Activated naive CD4-positive, alpha-beta T cell treated with anti-CD3 and anti-CD28 coated beads, Interleukin-2, amount 10 ng/mL, durations not matched to agents 7 days and 5 days (primary cell): ENCODE measurements at regions not wholly inside any gene's neighbourhood (a gene's known extent, or its start where the extent isn't known, plus 50 kb on each side); places are given as distances from the start of the nearest gene placed in this dataset.
"Not testable (repeated sequence)": the region's sequence is repeated elsewhere in the genome, so short reads cannot be mapped to it uniquely, and the experiment has no call there.

ENCODE experiments used
- CTCF ChIA-PET: fragments of 350-600 bp; sonication (Branson Sonifier 250); formaldehyde crosslinking; loops from one replicate; lab custom pipeline; 2021; ENCODE audit warnings: antibody characterized with exemption; lab: Charles Lee
- DNase-seq: peaks from one replicate; pipeline ENCODE4 v3.0.0-alpha.2; 2020
- H3K27ac Mint-ChIP-seq: one replicate; pipeline ENCODE4 v1.8.0; 2021; ENCODE audit warnings: mild to moderate bottlenecking, moderate library complexity, mixed read lengths
- H3K27me3 Mint-ChIP-seq: one replicate; pipeline ENCODE4 v1.8.0; 2021; ENCODE audit warnings: mild to moderate bottlenecking, mixed read lengths
- H3K36me3 Mint-ChIP-seq: one replicate; pipeline ENCODE4 v1.8.0; 2021; ENCODE audit warnings: mixed read lengths
- H3K4me1 Mint-ChIP-seq: one replicate; pipeline ENCODE4 v1.8.0; 2021; ENCODE audit warnings: mixed read lengths
- H3K4me3 Mint-ChIP-seq: one replicate; pipeline ENCODE4 v1.8.0; 2021; ENCODE audit warnings: mild to moderate bottlenecking, moderate library complexity, mixed read lengths
- H3K9me3 Mint-ChIP-seq: one replicate; pipeline ENCODE4 v1.8.0; 2021; ENCODE audit warnings: mixed read lengths

- Mint-ChIP-seq H3K27me3 (peaks cover 37% of the 10 kb centered on the region), H3K27ac (no peak overlapping the region), H3K4me1 (no peaks in the 10 kb centered on the region), H3K9me3 (no peaks in the 10 kb centered on the region), H3K4me3 (no peak overlapping the region), H3K36me3 (no peaks in the 10 kb centered on the region)
- DNase-seq: no peak
- CTCF ChIA-PET: interaction anchor here (0.8 kb wide), 1 partner anchor 29 kb away, joined by 3 read pairs; no protein-coding TSS in a partner anchor
Observed at GRCh38 chr12:65728848-65729793, 95.2 kb upstream of the HMGA2 start.

DNA sequence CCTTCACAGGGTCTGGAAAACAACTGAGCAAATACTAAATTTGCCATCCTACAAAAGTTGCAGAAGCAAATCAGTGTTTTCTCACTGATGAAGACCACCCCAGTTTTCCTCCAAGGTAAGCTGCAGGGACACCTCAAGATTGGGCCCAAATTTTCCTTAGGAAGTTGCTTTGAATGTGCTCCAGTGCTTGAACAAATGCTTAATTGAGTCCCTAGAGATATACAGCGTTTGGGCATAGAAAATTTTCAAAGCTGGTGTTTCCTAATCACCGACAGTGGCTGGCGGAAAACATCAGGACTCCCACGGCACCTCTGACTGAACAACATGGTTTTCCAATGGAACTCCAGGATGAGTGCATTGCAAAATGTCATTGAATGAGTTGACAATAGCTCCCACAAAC, 92.5 kb upstream of the HMGA2 start:
- DNase-seq: no peak
- no peak overlapping the region for H3K27ac Mint-ChIP-seq
- no peaks in the 10 kb centered on the region for H3K36me3 Mint-ChIP-seq
- H3K4me3 Mint-ChIP-seq: no peak overlapping the region
- peaks cover 33% of the 10 kb centered on the region for H3K27me3 Mint-ChIP-seq
- H3K9me3 Mint-ChIP-seq: no peaks in the 10 kb centered on the region
- CTCF ChIA-PET: no interaction called here
- no peaks in the 10 kb centered on the region for H3K4me1 Mint-ChIP-seq

DNA sequence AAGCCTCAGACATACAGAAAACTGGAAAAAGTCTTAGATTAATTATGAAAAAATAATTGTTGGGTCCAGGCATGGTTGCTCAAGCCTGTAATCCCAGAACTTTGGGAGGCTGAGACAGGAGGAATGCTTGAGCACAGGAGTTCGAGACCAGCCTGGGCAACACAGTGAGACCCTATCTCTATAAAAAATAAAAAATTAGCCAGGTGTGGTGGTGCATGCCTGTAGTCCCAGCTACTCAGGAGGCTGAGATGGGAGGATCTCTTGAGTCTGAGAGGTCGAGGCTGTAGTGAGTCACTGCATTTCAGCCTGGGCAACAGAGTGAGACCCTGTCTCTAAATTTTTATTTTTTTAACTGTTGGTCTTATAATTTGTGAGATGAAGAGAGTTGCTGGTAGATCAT, 90.6 kb upstream of the HMGA2 start:
- H3K36me3 Mint-ChIP-seq, H3K9me3 Mint-ChIP-seq, H3K27ac Mint-ChIP-seq, H3K4me3 Mint-ChIP-seq, H3K4me1 Mint-ChIP-seq, DNase-seq: not testable (repeated sequence)
- CTCF ChIA-PET: interaction anchor here (1.2 kb wide), 1 partner anchor 10 kb away, joined by 3 read pairs; no protein-coding TSS in a partner anchor
- peaks cover 30% of the 10 kb centered on the region for H3K27me3 Mint-ChIP-seq

GRCh38 chr12:65734226-65734625, 90.1 kb upstream of the HMGA2 start:
- Mint-ChIP-seq H3K27ac (no peak overlapping the region), H3K27me3 (peaks cover 24% of the 10 kb centered on the region), H3K36me3 (no peaks in the 10 kb centered on the region), H3K4me3 (no peak overlapping the region), H3K9me3 (peaks cover 2% of the 10 kb centered on the region), H3K4me1 (no peaks in the 10 kb centered on the region)
- CTCF ChIA-PET: interaction anchor here (1.2 kb wide), 1 partner anchor 9 kb away, joined by 3 read pairs; no protein-coding TSS in a partner anchor
- no peak for DNase-seq

GRCh38 chr12:65739606-65740005, 84.7 kb upstream of the HMGA2 start:
- Mint-ChIP-seq H3K27ac (no peak overlapping the region), H3K27me3 (peaks cover 35% of the 10 kb centered on the region), H3K4me1 (peaks cover 16% of the 10 kb centered on the region), H3K4me3 (no peak overlapping the region), H3K9me3 (peaks cover 2% of the 10 kb centered on the region), H3K36me3 (no peaks in the 10 kb centered on the region)
- CTCF ChIA-PET: no interaction called here
- no peak for DNase-seq

DNA sequence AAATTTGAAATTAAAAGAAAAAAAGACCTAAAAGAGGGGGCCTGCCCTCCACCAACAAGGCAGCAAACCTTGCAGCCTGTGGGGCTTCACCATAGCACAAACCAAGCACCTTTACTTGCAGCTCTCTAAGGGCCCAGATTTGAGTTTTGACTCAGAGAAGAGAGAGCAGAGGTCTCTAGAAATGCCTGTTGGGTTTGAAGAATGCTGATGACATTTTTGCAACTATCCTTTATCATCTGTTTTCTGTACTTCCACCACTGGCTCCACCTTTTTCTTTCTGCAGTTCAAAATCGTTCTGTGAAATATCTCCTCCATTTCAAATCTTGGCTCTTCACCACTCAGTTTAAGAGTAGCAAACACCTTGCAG, 83.8 kb upstream of the HMGA2 start:
- Mint-ChIP-seq H3K36me3 (no peaks in the 10 kb centered on the region), H3K27ac (peak overlapping the region; percentile 55), H3K4me1 (peaks cover 16% of the 10 kb centered on the region), H3K4me3 (peak overlapping the region; percentile 64), H3K9me3 (peaks cover 2% of the 10 kb centered on the region), H3K27me3 (peaks cover 35% of the 10 kb centered on the region)
- CTCF ChIA-PET: no interaction called here
- no peak for DNase-seq

GRCh38 chr12:65740873-65741600, 83.2 kb upstream of the HMGA2 start:
- peak overlapping the region; percentile 64 for H3K4me3 Mint-ChIP-seq
- peak overlapping the region; percentile 55 for H3K27ac Mint-ChIP-seq
- DNase-seq: peak; percentile 68
- CTCF ChIA-PET: no interaction called here
- H3K9me3 Mint-ChIP-seq: peaks cover 2% of the 10 kb centered on the region
- H3K27me3 Mint-ChIP-seq: peaks cover 35% of the 10 kb centered on the region
- peaks cover 16% of the 10 kb centered on the region for H3K4me1 Mint-ChIP-seq
- H3K36me3 Mint-ChIP-seq: no peaks in the 10 kb centered on the region

GRCh38 chr12:65741656-65742017, 82.6 kb upstream of the HMGA2 start:
- Mint-ChIP-seq H3K9me3 (peaks cover 2% of the 10 kb centered on the region), H3K4me3 (peak overlapping the region; percentile 71), H3K4me1 (peaks cover 16% of the 10 kb centered on the region), H3K27ac (peak overlapping the region; percentile 19), H3K36me3 (no peaks in the 10 kb centered on the region), H3K27me3 (peaks cover 35% of the 10 kb centered on the region)
- peak; percentile 23 for DNase-seq
- CTCF ChIA-PET: no interaction called here

- no peak overlapping the region for H3K27ac Mint-ChIP-seq
- H3K9me3 Mint-ChIP-seq: peaks cover 2% of the 10 kb centered on the region
- CTCF ChIA-PET: no interaction called here
- H3K36me3 Mint-ChIP-seq: no peaks in the 10 kb centered on the region
- DNase-seq: no peak
- H3K27me3 Mint-ChIP-seq: peaks cover 35% of the 10 kb centered on the region
- H3K4me1 Mint-ChIP-seq: peaks cover 16% of the 10 kb centered on the region
- peak overlapping the region; percentile 71 for H3K4me3 Mint-ChIP-seq
Observed at GRCh38 chr12:65742018-65743010, 82.0 kb upstream of the HMGA2 start.

DNA sequence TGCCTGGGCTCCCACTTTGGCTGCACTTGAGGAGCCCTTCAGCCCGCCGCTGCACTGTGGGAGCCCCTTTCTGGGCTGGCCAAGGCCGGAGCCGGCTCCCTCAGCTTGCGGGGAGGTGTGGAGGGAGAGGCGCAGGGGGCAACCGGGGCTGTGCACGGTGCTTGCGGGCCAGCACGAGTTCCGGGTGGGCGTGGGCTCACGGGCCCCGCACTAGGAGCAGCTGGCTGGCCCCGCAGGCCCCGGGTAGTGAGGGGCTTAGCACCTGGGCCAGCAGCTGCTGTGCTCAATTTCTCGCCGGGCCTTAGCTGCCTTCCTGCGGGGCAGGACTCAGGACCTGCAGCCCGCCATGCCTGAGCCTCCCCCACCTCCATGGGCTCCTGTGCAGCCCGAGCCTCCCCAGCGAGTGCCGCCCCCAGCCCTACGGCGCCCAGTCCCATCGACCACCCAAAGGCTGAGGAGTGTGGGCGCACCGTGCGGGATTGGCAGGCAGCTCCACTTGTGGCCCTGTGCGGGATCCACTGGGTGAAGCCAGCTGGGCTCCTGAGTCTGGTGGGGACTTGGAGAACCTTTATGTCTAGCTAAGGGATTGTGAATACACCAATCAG, 79.9 kb upstream of the HMGA2 start:
- H3K36me3 Mint-ChIP-seq, H3K4me3 Mint-ChIP-seq, H3K9me3 Mint-ChIP-seq, DNase-seq, H3K27ac Mint-ChIP-seq, CTCF ChIA-PET: not testable (repeated sequence)
- Mint-ChIP-seq H3K4me1 (peaks cover 16% of the 10 kb centered on the region), H3K27me3 (peaks cover 31% of the 10 kb centered on the region)

DNA sequence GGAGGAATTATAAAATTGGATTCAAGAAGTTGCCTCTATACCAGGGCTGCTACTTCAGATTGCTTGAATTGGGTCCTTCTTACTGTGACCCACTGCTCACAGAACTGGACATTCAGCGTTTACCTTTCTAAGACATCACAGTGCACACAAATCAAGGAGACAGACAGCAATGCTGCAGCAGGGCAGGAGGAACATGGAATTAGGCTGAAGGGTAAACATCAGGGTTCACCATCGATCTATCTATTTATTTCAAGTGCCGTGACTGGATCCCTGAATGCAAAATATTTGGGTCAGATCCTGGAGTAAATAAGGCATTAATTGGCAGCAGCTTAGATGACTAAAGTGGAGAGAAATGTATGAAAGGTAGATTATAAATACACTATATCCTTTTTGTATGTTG, 76.9 kb upstream of the HMGA2 start:
- CTCF ChIA-PET: no interaction called here
- Mint-ChIP-seq H3K36me3 (no peaks in the 10 kb centered on the region), H3K9me3 (no peaks in the 10 kb centered on the region), H3K27me3 (peaks cover 13% of the 10 kb centered on the region), H3K27ac (no peak overlapping the region), H3K4me3 (no peak overlapping the region), H3K4me1 (peaks cover 2% of the 10 kb centered on the region)
- no peak for DNase-seq

DNA sequence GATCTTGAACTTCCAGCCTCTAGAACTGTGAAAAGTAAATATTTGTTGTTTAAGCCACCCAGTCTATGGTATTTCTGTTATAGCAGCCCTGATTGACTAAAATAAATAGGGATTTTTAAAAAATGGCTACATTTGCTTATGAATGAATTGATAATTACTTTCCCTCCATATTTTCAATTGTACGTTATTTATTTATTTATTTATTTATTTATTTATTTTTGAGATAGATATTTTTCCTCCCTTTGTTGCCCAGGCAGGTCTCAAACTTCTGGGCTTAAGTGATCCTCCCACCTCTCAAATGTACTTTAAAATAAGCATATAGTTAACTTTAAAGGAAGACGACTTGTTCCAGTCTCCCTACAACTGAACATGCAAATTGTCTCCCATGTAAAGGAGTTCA, 76.0 kb upstream of the HMGA2 start:
- CTCF ChIA-PET: no interaction called here
- Mint-ChIP-seq H3K4me3 (no peak overlapping the region), H3K27ac (no peak overlapping the region), H3K4me1 (no peaks in the 10 kb centered on the region), H3K36me3 (no peaks in the 10 kb centered on the region), H3K9me3 (no peaks in the 10 kb centered on the region), H3K27me3 (peaks cover 4% of the 10 kb centered on the region)
- no peak for DNase-seq

DNA sequence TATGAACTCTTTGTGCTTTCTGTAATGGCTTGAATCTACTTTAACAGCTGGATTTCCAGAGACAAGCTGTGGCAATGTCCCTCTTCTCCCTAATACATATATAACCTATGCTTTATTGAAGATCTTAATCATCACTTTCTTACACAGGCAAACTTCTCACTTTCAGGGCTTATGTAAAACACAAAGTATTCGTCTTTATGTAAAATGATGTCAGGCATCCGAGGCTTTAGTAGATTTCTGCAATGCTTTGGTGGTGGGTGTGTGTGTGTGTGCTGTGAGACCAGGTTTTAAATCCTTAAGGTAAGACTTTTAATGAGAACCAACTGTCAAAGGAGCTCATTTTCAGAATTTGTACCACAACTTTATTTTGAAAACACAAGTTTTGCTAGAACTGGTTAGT, 70.0 kb upstream of the HMGA2 start:
- H3K4me1 Mint-ChIP-seq: no peaks in the 10 kb centered on the region
- DNase-seq: no peak
- peaks cover 4% of the 10 kb centered on the region for H3K27me3 Mint-ChIP-seq
- H3K36me3 Mint-ChIP-seq: no peaks in the 10 kb centered on the region
- no peak overlapping the region for H3K4me3 Mint-ChIP-seq
- H3K27ac Mint-ChIP-seq: no peak overlapping the region
- CTCF ChIA-PET: no interaction called here
- no peaks in the 10 kb centered on the region for H3K9me3 Mint-ChIP-seq
